Parathyroid adenoma (tissue), 2 donors: ENCODE measurements at regions not wholly inside any gene's neighbourhood (a gene's known extent, or its start where the extent isn't known, plus 50 kb on each side); places are given as distances from the start of the nearest gene placed in this dataset.

ENCODE experiments used
- H2AFZ ChIP-seq: fragments of 300-600 bp; sonication (generic); one replicate; pipeline ENCODE4 v1.7.0; 2017; ENCODE audit warnings: antibody characterized with exemption, mild to moderate bottlenecking
- H3K27ac ChIP-seq: fragments of 300-600 bp; sonication (generic); one replicate; pipeline ENCODE4 v1.7.0; 2017
- H3K27me3 ChIP-seq: fragments of 300-600 bp; sonication (generic); one replicate; pipeline ENCODE4 v1.7.0; 2017; ENCODE audit warnings: low read length; ENCODE audit not compliant: control insufficient read depth, insufficient read depth
- H3K36me3 ChIP-seq: fragments of 300-600 bp; sonication (generic); one replicate; pipeline ENCODE4 v1.7.0; 2017; ENCODE audit warnings: low read length; ENCODE audit not compliant: control insufficient read depth, insufficient read depth
- H3K4me1 ChIP-seq: fragments of 300-600 bp; sonication (generic); one replicate; pipeline ENCODE4 v1.7.0; 2017; ENCODE audit warnings: control low read depth
- H3K4me2 ChIP-seq: fragments of 300-600 bp; sonication (generic); one replicate; pipeline ENCODE4 v1.7.0; 2017; ENCODE audit warnings: low read length
- H3K4me3 ChIP-seq: fragments of 300-600 bp; sonication (generic); one replicate; pipeline ENCODE4 v1.7.0; 2017; ENCODE audit warnings: low read depth, low read length
- H3K79me2 ChIP-seq: fragments of 300-600 bp; sonication (generic); one replicate; pipeline ENCODE4 v1.7.0; 2017; ENCODE audit warnings: control low read depth
- H3K9ac ChIP-seq: fragments of 300-600 bp; sonication (generic); one replicate; pipeline ENCODE4 v1.7.0; 2017; ENCODE audit warnings: mild to moderate bottlenecking
- H3K9me3 ChIP-seq: fragments of 300-600 bp; sonication (generic); one replicate; pipeline ENCODE4 v1.7.0; 2017; ENCODE audit warnings: low read length; ENCODE audit not compliant: control insufficient read depth
- CTCF ChIP-seq: fragments of 300-600 bp; sonication (generic); IDR thresholded peaks from one replicate; pipeline ENCODE4 v1.7.0; 2017; ENCODE audit warnings: antibody characterized with exemption, mild to moderate bottlenecking
- donor health status: primary hyperparathyroidism.

GRCh38 chr6:139823099-139823807, 448.8 kb upstream of the CITED2 start:
- no peak overlapping the region for H3K4me3 ChIP-seq
- H3K4me2 ChIP-seq: no peak overlapping the region
- no peaks in the 10 kb centered on the region for H3K27me3 ChIP-seq
- H3K4me1 ChIP-seq: peaks cover 7% of the 10 kb centered on the region
- peak overlapping the region; percentile 61 for H2AFZ ChIP-seq
- no peak overlapping the region for H3K27ac ChIP-seq
- no peak overlapping the region for H3K9ac ChIP-seq
- TF ChIP-seq CTCF: no peak
- H3K36me3 ChIP-seq: no peaks in the 10 kb centered on the region
- no peaks in the 10 kb centered on the region for H3K9me3 ChIP-seq
- H3K79me2 ChIP-seq: no peaks in the 10 kb centered on the region

- Histone ChIP-seq H3K79me2 (no peaks in the 10 kb centered on the region), H3K9me3 (no peaks in the 10 kb centered on the region), H3K27ac (no peak overlapping the region), H2AFZ (no peak overlapping the region), H3K9ac (no peak overlapping the region), H3K27me3 (no peaks in the 10 kb centered on the region), H3K4me2 (no peak overlapping the region), H3K4me1 (peaks cover 3% of the 10 kb centered on the region), H3K36me3 (no peaks in the 10 kb centered on the region), H3K4me3 (no peak overlapping the region)
- no peak for TF ChIP-seq CTCF
Measured at GRCh38 chr6:139821676-139822223, 447.3 kb upstream of the CITED2 start.

- Histone ChIP-seq H3K9me3 (no peaks in the 10 kb centered on the region), H3K4me2 (no peak overlapping the region), H3K27ac (no peak overlapping the region), H2AFZ (no peak overlapping the region), H3K9ac (no peak overlapping the region), H3K36me3 (no peaks in the 10 kb centered on the region), H3K4me1 (peaks cover 3% of the 10 kb centered on the region), H3K27me3 (no peaks in the 10 kb centered on the region), H3K79me2 (no peaks in the 10 kb centered on the region), H3K4me3 (no peak overlapping the region)
- TF ChIP-seq CTCF: no peak
Measured at GRCh38 chr6:139820210-139820609, 445.8 kb upstream of the CITED2 start.

- H3K4me1 ChIP-seq: peaks cover 3% of the 10 kb centered on the region
- no peaks in the 10 kb centered on the region for H3K79me2 ChIP-seq
- no peak for TF ChIP-seq CTCF
Measured at GRCh38 chr6:139819776-139820175, 445.3 kb upstream of the CITED2 start.

GRCh38 chr6:139812939-139813338, 438.5 kb upstream of the CITED2 start:
- H3K4me3 ChIP-seq: no peak overlapping the region
- H3K36me3 ChIP-seq: no peaks in the 10 kb centered on the region
- H3K4me1 ChIP-seq: no peaks in the 10 kb centered on the region
- no peaks in the 10 kb centered on the region for H3K79me2 ChIP-seq
- H3K27ac ChIP-seq: no peak overlapping the region
- TF ChIP-seq CTCF: no peak
- H3K9ac ChIP-seq: no peak overlapping the region
- H3K9me3 ChIP-seq: no peaks in the 10 kb centered on the region
- H3K27me3 ChIP-seq: no peaks in the 10 kb centered on the region
- H2AFZ ChIP-seq: no peak overlapping the region
- H3K4me2 ChIP-seq: no peak overlapping the region

More at GRCh38 chr6:139819776-139820175, 445.3 kb upstream of the CITED2 start:
- no peak overlapping the region for H3K9ac ChIP-seq
- no peaks in the 10 kb centered on the region for H3K9me3 ChIP-seq
- no peaks in the 10 kb centered on the region for H3K36me3 ChIP-seq
- H2AFZ ChIP-seq: peak overlapping the region; percentile 24
- no peaks in the 10 kb centered on the region for H3K27me3 ChIP-seq
- no peak overlapping the region for H3K4me3 ChIP-seq
- H3K27ac ChIP-seq: no peak overlapping the region
- no peak overlapping the region for H3K4me2 ChIP-seq
